ENCODE measurements at regions not wholly inside any gene's neighbourhood (a gene's known extent, or its start where the extent isn't known, plus 50 kb on each side); places are given as distances from the start of the nearest gene placed in this dataset.

GRCh38 chr7:37535841-37536240 lies 87.2 kb upstream of the ELMO1 start:
- Mint-ChIP-seq H3K4me1 (ENCODE audit: low read depth) (peaks cover 3% of the 10 kb centered on the region), H3K36me3 (ENCODE audit: low read depth) (no peaks in the 10 kb centered on the region), H3K9me3 (ENCODE audit: low read depth) (peaks cover 4% of the 10 kb centered on the region), H3K27me3 (ENCODE audit: low read depth) (no peaks in the 10 kb centered on the region), H3K27ac (ENCODE audit: unreplicated experiment) (no peak overlapping the region), H3K4me3 (ENCODE audit: unreplicated experiment) (no peak overlapping the region)
- no peak for TF ChIP-seq CTCF (IDR thresholded peaks at IDR 0.05)
- DNase-seq (ENCODE audit: low spot score), result no peak

GRCh38 chr7:37536706-37537105 lies 88.0 kb upstream of the ELMO1 start:
- TF ChIP-seq CTCF (IDR thresholded peaks at IDR 0.05), result no peak
- Mint-ChIP-seq H3K4me1 (ENCODE audit: low read depth) (peaks cover 3% of the 10 kb centered on the region), H3K4me3 (ENCODE audit: unreplicated experiment) (no peak overlapping the region), H3K9me3 (ENCODE audit: low read depth) (peaks cover 4% of the 10 kb centered on the region), H3K27ac (ENCODE audit: unreplicated experiment) (no peak overlapping the region), H3K36me3 (ENCODE audit: low read depth) (no peaks in the 10 kb centered on the region), H3K27me3 (ENCODE audit: low read depth) (no peaks in the 10 kb centered on the region)
- no peak for DNase-seq (ENCODE audit: low spot score)

- peaks cover 4% of the 10 kb centered on the region for H3K9me3 Mint-ChIP-seq (ENCODE audit: low read depth)
- no peaks in the 10 kb centered on the region for H3K36me3 Mint-ChIP-seq (ENCODE audit: low read depth)
- no peak overlapping the region for H3K27ac Mint-ChIP-seq (ENCODE audit: unreplicated experiment)
- no peaks in the 10 kb centered on the region for H3K27me3 Mint-ChIP-seq (ENCODE audit: low read depth)
- TF ChIP-seq CTCF (IDR thresholded peaks at IDR 0.05), result no peak
- no peak for DNase-seq (ENCODE audit: low spot score)
- no peak overlapping the region for H3K4me3 Mint-ChIP-seq (ENCODE audit: unreplicated experiment)
- peaks cover 3% of the 10 kb centered on the region for H3K4me1 Mint-ChIP-seq (ENCODE audit: low read depth)
These were observed 88.8 kb upstream of the ELMO1 start for GRCh38 chr7:37537439-37537838.

- no peaks in the 10 kb centered on the region for H3K9me3 Mint-ChIP-seq (ENCODE audit: low read depth)
- no peaks in the 10 kb centered on the region for H3K27me3 Mint-ChIP-seq (ENCODE audit: low read depth)
- no peaks in the 10 kb centered on the region for H3K36me3 Mint-ChIP-seq (ENCODE audit: low read depth)
- no peak overlapping the region for H3K27ac Mint-ChIP-seq (ENCODE audit: unreplicated experiment)
- no peak overlapping the region for H3K4me3 Mint-ChIP-seq (ENCODE audit: unreplicated experiment)
- DNase-seq (ENCODE audit: low spot score), result no peak
- TF ChIP-seq CTCF (IDR thresholded peaks at IDR 0.05), result no peak
- H3K4me1 Mint-ChIP-seq (ENCODE audit: low read depth), result peaks cover 3% of the 10 kb centered on the region
These were observed 90.3 kb upstream of the ELMO1 start for GRCh38 chr7:37538945-37539344.

GRCh38 chr7:37540917-37541316 lies 92.3 kb upstream of the ELMO1 start:
- TF ChIP-seq CTCF (IDR thresholded peaks at IDR 0.05), result no peak
- Mint-ChIP-seq H3K4me3 (ENCODE audit: unreplicated experiment) (no peak overlapping the region), H3K9me3 (ENCODE audit: low read depth) (no peaks in the 10 kb centered on the region), H3K36me3 (ENCODE audit: low read depth) (no peaks in the 10 kb centered on the region), H3K4me1 (ENCODE audit: low read depth) (peaks cover 3% of the 10 kb centered on the region), H3K27me3 (ENCODE audit: low read depth) (no peaks in the 10 kb centered on the region), H3K27ac (ENCODE audit: unreplicated experiment) (no peak overlapping the region)
- no peak for DNase-seq (ENCODE audit: low spot score)

Data from chondrocyte (in vitro differentiated cells).